GM18502 (cell line): ENCODE measurements at regions not wholly inside any gene's neighbourhood (a gene's known extent, or its start where the extent isn't known, plus 50 kb on each side); places are given as distances from the start of the nearest gene placed in this dataset.
"Not testable (repeated sequence)": the region's sequence is repeated elsewhere in the genome, so short reads cannot be mapped to it uniquely, and the experiment has no call there.

ENCODE experiments used
- ATAC-seq: cut with Tn5 transposase; IDR thresholded peaks from one replicate; pipeline ENCODE4 v1.9.1; 2021; ENCODE audit warnings: mild to moderate bottlenecking; ENCODE audit not compliant: unreplicated experiment, poor library complexity

DNA sequence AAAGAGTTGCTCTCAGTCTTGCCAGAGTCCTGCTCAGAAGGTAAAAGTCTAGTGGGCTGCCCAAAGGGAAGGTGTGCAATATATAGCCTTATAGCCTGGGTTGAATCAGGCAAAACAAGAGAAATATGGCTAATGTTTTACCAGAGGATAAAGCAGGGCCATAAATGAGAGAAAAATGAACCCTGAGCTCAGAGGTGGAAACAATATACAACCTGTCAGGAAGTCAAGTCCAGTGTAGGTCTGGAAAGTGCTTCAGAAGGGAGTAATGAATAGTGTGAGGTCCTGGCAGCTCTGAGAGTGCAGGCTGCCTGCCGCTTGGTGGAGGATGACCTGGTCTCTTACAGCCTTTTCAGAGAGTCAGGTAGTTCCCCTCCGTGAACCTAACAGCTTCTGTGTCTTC is 177.8 kb upstream of the TNC start:
- ATAC-seq, result no peak

DNA sequence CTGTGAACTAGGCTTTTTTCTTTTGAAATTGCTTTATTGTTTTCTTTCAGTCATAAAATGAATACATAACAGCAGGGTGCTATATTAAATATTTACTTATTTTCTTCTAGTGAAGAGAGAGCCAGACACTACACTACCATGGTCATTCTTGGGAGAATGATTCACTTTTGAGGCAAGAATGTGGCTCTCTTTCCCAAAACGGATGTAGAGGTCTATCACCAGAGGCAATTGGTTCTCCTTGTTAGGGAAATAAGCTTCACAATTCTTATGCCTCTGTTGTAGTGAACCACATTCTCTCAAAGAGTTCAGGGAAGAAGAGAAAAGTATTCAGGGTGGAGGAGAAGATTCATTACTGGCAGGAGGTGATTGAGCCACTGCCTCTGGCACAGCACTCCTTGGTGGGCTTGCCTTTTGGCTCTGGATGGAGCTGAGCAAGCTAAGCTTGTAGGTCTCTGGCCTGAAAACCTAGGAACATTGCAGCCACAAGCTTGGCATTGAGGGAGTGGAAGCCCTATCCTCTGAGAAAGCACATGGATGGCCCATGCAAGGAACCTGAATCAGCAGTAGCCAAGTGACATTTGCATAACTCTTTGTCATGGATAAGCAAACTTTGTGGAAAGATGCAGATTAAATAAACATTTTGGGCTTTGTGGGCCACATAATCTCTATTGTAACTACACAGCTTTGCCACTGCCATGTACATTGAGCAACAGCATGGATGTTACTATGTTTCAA is 179.0 kb upstream of the TNC start:
- no peak for ATAC-seq

DNA sequence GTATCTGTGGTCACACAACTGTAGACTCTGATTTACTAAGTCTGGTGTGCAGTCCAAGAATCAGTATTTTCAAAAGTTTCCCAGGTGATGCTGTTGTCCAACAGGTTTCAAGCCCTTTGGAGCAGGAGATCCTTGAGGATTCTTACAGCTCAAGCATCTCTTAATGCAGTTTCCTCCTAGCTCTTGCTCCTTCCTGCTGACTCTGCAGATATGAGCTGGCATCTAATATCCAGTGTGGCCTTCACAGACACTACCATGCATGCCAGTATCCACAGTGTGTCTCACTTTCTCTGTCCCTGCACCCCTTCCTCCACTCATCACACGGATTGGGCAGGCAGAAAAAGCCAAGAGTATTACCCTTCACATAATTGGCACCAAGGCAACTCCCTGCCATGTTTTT is 182.2 kb upstream of the TNC start:
- ATAC-seq, result no peak

DNA sequence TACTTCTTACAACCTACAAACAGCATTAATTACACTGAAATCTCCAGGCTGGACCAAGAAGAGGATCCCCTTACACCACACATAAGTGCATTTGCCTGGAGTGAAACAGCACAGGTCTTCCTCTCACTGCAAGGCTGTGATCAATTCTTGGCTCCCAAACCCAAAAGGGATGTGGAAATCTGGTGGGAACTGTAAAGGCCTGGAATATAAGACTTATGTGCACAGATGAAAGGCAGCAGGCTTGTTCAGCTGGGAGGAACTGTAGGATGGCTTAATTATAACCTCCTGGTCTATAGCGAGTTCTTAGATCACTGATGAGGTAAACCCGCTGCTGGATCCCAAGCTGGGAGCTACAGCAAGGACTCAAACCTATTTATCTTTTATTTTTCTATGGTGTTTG is 182.9 kb upstream of the TNC start:
- no peak for ATAC-seq

DNA sequence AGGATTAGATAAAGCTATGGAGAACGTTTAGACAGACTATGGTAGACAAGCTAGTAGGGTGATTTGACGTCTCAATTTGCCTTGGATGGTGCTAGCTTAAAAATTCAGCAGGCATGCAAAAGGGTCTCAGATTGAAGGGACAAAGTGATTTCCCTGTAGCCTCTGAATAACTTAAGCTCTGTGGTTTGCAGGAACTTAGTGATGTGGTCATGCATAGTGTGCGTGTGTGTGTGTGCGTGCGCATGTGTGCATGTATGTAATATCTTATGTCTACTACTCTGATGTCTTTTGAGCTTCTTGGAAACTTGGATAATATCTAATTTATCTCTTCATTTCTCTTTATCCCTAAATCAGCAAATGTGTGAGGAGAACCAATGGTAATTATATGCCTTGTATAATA is 183.6 kb upstream of the TNC start:
- ATAC-seq, result no peak

DNA sequence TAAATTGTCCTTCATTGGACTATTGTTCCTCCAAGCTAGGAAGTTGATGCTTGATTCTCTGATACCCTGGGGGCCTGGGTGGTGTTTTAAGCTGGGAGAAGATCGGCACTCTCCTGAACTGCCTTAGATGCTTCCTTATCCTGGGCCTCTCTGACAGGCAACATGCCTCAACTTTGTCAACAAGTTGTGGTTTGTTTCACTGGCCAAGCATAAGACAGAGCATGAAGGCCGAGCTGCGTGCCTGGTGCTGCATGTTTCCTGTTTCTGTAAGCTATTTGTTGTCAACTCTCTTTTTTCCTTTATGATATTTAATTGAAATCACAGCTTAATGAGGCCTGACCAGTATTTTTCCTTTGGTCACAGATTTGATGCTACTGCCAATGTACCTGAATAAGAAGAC is 187.6 kb upstream of the TNC start:
- ATAC-seq, result no peak

DNA sequence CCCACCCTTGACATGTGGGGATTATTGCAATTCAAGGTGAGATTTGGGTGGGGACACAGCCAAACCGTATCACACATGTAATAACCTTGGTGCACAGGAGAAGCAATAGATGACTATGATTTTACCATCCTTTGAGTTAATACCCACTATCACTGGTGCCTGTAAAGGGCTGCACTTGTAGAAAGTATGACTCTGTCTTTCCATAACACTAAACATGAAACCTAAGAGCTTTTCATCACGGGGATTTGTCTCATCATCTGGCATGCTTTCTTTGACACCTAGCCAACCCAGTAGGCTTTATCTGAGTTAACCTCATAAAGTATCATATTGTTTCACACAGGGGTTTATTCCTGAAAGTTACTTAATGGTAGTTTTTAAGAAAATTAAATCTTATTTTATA is 188.9 kb upstream of the TNC start:
- no peak for ATAC-seq

DNA sequence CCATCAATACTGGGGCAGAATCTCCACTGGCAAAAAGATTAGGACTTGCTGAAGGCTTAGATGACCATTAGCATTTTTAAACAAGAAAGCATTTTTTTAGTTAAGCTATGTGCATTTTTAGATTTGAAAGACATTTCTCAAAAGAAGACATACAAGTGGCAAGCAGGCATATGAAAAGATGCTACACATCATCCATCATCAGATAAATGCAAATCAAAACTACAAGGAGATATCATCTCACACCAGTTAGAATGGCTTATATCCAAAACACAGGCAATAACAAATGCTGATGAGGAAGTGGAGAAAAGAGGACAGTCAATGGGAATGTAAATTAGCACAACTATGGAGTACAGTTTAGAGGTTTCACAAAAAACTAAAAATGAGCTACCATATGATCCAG is 195.6 kb upstream of the TNC start:
- no peak for ATAC-seq

DNA sequence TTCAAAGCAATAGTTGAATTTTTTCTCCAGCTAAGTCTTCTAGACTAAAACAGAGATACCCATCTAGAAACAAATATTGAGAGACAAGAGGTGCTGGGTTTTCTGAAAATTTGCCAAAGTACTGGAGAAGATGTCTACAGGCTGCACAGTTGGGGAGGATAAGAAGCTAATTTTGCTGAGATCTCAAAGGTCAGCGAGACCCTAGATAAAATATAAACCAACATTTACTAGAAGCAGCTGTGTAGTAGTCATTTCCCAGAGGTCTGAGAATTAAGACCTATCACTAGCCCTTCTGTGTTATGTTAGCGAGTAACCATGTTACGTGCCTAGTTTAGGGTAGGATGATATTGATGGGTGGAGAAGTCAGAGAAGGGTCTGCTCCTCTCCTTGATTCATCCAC is 208.5 kb upstream of the TNC start:
- no peak for ATAC-seq

DNA sequence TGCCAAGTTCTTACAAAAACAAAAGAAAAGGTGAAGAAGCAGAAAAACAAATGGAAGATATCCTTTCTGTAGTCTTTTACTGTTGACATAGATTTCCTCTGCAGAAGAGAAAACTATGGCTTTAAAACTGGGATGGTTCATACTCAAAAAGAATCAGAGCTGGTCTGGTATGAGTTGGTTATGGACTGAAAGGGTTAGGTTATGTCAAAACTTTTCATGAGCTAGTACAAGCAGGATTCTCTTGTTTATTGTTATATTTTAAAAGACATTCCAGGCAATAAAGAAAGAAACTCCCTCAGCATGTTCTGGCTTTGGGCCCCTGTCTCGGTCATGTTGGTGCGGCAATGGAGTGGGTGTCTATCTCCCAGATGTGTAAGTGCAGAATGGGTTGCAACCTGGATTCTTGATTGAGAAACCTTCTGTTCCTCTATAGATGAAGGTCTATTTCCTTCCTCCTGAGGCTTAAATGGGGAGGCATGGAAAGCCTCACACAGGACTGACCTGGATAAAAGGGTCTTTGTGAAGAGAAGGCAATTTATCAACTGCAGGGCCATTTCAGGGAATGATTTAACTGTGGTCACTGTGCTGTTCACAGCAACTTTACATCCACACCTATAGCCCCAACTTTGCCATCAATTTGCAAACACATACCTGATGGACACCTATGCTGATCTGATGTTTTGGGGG is 209.6 kb upstream of the TNC start:
- ATAC-seq, result no peak

DNA sequence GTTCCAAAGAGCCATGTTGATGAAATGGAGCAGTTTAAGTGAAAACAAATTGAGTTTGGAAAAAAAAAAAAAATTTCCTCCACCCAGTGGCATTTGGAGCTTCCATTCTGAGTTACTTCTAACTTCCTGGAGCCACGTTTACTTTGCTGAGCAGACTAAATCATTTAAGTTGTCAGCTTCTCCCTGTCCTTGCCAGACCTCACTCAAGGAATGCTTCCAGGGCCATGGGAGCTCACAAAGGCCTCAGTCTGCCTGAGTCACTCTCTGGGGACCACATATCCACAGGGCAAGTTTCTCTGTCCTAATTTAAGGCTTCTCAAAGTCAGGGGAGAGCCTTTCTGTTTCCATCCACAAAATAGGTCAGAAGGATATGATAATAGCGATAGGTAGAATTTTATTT is 210.3 kb upstream of the TNC start:
- no peak for ATAC-seq

DNA sequence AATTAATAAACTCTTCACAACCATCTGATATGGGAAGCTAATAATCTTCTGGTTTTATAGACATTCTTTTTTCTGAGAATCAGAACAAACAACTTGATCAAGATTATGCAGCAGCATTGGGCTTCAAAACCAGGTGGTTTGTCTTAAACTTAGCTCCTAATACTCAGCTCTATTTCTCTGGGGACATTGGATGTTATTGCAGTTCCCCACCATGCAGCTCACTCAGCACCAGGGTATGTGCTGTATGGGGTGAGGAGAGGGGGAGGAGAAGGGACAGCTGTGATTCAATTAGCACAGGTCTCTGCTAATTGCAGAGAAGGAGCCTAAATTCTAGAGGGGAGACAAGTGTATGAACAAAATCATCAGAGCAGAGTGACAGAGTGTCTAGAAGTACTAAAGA is 210.7 kb upstream of the TNC start:
- no peak for ATAC-seq

DNA sequence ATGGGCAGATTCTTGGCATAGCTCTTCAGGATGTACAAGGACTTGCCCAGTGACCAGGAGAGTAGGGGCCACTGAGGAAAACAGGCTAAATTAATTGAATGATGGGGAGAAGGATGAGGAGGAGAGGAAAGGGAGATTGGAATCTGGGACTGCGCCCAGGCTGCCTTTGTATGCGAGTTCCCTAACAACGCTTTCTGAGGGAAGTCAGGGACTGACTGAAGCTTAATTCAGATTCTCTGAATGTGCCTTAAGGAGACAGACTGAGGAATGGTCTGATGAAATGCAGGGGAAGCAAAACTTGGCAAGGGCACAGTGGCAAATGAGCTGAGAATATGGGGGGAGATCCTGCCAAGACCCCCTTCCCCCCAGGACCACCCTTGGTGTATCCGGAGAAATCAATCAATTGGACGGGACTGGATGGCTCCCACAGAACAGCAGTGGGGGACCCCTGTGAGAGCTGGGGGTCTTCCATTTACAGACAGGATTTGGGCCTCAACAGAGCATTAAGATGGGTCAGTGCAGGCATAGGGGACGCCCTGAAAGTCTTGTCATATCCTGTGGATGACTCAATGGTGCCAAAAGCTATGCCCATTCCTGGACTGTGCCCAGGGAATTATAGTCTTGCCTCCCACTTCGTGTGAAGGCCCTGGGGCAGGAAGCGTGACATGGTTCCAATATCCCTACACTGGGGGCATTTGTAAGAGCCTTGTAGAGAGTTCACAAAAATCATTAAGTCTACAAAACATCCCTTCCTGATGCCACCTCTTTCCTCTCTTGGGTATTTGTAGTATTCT is 215.5 kb upstream of the TNC start:
- ATAC-seq, result no peak

DNA sequence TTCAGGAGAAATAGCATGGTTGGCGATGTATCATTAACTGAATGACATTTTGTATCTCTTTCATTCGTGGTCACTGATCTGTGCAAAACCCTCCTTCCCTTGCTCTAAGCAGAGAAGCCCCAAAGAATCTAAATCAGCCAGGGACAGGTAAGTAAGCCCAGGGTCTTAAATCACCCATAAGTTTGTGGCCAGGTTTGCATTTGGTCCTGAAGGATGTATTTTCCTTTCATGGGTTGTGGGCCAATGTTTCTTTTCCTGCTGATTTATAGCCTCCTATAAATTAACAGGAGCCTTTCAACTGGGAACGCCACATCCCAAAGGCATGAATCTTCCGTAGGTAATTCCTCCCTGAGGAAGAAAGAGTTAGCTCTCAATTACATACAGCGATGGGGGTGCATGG is 217.5 kb upstream of the TNC start:
- no peak for ATAC-seq

DNA sequence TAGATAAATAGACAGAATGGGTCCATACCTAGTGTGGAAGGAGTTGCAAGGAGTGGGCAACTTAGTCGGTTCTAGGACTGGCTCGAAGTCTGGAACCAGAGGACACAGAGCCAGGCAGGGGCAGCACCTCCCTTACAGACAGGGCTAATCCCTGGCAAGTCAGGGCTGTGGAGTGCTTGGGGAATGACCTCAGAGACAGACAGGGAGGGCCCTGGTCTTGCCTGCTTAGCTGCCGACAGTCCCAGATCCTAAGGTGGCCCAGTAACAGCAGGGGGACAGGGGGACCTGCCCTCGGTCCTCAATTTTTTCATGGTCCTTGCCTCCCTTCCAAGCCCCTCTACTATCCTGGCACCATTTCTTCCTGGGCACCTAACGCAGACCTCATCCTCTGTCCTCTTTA is 222.4 kb upstream of the TNC start:
- ATAC-seq, result no peak

DNA sequence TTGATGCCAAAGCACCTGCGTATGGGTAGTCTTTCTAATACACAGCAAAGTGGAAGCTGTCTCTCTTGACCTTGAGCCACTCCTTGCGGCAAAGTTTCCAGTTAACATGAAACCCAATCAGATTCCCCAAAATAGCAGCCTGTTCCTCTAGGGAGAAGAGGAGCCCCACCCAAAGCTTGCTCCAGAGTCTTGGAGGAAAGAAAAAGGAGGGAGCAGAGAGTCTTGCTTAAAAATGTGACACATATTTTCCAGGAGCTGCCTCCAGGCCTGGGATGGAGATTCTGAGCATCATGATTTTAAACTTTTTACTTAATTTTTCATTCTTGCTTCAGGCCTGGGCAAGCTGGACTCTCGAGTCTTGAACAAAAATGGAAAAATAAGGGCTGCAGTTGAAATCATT is 223.5 kb upstream of the TNC start:
- ATAC-seq, result no peak

DNA sequence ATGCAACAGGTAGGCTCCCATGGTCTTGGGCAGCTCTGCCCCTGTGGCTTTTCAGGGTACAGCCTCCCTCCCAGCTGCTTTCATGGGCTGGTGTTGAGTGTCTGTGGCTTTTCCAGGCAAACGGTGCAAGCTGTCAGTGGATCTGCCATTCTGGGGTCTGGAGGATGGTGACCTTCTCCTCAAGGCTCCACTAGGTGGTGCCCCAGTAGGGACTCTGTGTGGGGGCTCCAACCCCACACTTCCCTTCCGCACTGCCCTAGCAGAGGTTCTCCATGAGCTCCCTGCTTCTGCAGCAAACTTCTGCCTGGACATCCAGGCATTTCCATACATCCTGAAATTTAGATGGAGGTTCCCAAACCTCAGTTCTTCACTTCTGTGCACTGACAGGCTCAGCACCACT is 229.8 kb upstream of the TNC start:
- not testable (repeated sequence) for ATAC-seq

DNA sequence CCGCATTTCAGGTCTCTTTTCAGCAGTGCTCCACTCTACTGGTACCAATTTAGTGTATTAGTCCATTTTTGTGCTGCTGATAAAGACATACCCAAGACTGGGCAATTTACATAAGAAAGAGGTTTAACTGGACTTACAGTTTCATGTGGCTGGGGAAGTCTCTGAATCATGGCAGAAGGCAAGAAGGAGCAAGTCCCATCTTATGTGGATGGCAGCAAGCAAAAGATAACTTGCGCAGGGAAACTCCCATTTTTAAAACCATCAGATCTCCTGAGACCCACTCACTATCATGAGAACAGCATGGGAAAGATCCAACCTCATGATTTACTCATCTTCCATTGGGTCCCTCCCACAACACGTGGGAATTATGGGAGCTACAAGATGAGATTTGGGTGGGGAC is 231.0 kb upstream of the TNC start:
- not testable (repeated sequence) for ATAC-seq

DNA sequence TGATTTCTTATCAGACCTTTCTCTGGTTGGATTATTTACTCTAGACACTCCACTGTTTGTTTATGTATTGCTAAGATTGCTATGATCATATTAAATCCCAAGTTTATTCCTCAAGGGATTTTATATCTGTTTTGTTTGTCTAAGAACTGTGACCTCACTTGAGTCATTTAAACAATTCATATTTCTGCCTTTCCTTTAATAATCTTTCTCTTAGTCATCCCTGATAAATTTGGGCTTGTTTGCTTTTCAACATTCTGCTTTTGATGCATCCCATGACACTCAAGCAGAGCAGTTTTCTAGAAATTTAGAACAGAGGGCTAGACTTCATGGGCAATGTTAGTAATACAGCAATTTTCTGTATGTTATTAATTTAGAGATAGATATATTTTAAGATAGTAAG is 231.6 kb upstream of the TNC start:
- ATAC-seq, result no peak

DNA sequence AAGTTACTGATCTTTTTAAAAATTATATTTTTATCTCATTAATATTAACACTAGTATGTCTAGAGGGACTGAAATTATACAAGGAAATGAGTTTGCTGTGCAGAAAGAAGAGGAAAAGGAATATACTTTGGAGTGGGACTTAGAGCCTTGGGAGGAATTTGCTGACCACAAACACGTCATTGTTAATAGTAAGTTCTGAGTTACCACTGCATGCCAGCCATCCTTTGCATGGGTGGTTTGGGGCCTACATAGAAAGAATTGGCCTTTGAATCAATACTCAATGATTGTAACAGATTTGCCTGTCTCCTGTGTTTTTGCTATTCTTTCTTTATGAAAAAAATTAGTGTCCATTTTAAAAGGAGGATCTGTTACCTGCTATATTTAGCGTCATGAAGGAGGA is 232.6 kb upstream of the TNC start:
- no peak for ATAC-seq

DNA sequence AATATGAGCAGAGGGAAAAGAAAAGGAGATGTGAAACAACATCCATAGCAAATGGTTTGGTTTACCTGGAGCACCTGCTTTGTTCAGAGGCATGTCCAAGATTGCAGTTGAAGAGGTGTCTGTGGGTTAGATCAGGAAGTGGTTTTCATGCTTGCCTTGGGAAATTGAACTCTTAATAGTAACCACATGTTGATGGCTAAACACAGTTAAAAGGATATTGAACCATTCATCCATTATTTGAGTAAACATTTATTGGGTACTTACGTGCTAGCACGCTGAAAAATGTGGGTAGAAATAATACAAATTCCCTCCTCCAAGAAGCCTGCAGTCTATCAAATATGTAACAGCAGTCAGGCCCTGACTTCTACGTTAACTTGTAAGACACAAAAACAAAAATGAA is 235.7 kb upstream of the TNC start:
- no peak for ATAC-seq

DNA sequence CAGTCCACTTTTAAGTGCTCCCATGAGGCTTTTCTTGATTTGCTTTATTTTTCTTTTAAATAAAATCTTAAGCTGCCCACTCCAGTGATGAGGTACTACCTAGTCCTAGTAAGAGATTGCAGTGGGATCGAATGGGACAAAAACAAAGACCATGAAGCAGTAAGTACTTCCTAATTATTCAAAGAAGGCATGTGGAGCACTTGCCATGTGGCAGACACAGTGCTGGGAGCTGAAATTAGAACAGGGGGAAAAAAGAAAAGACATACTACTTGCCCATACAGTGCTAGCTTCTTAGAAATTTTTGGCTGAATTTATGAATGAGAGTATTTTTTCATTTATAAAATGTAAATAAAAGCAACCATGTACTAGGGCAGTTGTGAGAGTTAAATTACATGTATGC is 239.9 kb upstream of the TNC start:
- ATAC-seq, result no peak
